ENCODE measurements at regions not wholly inside any gene's neighbourhood (a gene's known extent, or its start where the extent isn't known, plus 50 kb on each side); places are given as distances from the start of the nearest gene placed in this dataset.
"Not testable (repeated sequence)": the region's sequence is repeated elsewhere in the genome, so short reads cannot be mapped to it uniquely, and the experiment has no call there.

DNA sequence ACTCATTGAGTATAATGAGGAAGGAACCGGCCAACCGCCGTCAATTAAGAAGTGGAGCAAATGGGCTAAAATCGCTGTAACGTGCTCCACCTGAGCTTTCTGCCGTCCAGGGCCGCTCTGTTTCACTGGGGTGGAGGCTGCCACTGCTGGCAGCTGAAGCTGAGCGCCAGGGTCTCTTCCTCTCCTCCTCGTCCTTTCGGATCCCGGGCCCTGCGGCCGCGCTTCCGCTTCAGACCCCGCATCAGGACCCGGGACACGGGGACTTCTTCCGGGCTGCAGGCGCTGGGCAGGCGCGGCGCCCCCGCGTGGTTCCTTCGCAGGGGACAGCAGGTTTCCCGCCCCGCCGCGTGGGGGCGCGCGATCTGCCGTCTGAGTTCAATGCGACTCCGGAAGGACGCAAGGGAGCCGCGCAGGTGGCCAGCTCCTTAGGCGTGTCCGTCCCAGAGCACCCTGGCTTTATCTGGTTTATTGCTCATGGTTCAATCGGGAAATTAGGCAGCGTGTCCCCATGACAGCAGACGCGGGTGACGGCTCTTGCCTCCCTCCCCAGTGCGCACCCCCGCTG lies 519.8 kb downstream of the TRIML1 start:
- H3K4me3 ChIP-seq (replicated peaks in 1 of 3) = no peak overlapping the region
- no peaks in the 10 kb centered on the region for H3K4me1 ChIP-seq
- H3K27me3 ChIP-seq = no peaks in the 10 kb centered on the region
- 84 to 90% methylated on average over 45 to 48 of the region's 48 CpGs for WGBS, 2 donors
- H3K27ac ChIP-seq = no peak overlapping the region
- DNase-seq = no peak
- no peak for TF ChIP-seq POLR2A (IDR thresholded peaks at IDR 0.05)
- TF ChIP-seq, protein P1, sequence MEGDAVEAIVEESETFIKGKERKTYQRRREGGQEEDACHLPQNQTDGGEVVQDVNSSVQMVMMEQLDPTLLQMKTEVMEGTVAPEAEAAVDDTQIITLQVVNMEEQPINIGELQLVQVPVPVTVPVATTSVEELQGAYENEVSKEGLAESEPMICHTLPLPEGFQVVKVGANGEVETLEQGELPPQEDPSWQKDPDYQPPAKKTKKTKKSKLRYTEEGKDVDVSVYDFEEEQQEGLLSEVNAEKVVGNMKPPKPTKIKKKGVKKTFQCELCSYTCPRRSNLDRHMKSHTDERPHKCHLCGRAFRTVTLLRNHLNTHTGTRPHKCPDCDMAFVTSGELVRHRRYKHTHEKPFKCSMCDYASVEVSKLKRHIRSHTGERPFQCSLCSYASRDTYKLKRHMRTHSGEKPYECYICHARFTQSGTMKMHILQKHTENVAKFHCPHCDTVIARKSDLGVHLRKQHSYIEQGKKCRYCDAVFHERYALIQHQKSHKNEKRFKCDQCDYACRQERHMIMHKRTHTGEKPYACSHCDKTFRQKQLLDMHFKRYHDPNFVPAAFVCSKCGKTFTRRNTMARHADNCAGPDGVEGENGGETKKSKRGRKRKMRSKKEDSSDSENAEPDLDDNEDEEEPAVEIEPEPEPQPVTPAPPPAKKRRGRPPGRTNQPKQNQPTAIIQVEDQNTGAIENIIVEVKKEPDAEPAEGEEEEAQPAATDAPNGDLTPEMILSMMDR (IDR thresholded peaks at IDR 0.05) = no peak
- H3K9me3 ChIP-seq = no peaks in the 10 kb centered on the region
- intact Hi-C loops (cut with DNase I) = no loop called here
- H3K36me3 ChIP-seq = no peaks in the 10 kb centered on the region

GRCh38 chr4:188660796-188661195 lies 521.6 kb downstream of the TRIML1 start:
- no peak for TF ChIP-seq POLR2A (IDR thresholded peaks at IDR 0.05)
- TF ChIP-seq, protein P1 (IDR thresholded peaks at IDR 0.05) = no peak
- DNase-seq = no peak
- H3K9me3 ChIP-seq = no peaks in the 10 kb centered on the region
- no peak overlapping the region for H3K4me3 ChIP-seq (replicated peaks in 1 of 3)
- 76 to 84% methylated on average over 7 of the region's 7 CpGs for WGBS, 2 donors
- no peak overlapping the region for H3K27ac ChIP-seq
- no peaks in the 10 kb centered on the region for H3K4me1 ChIP-seq
- no peaks in the 10 kb centered on the region for H3K36me3 ChIP-seq
- intact Hi-C loops (cut with DNase I) = no loop called here
- H3K27me3 ChIP-seq = no peaks in the 10 kb centered on the region

DNA sequence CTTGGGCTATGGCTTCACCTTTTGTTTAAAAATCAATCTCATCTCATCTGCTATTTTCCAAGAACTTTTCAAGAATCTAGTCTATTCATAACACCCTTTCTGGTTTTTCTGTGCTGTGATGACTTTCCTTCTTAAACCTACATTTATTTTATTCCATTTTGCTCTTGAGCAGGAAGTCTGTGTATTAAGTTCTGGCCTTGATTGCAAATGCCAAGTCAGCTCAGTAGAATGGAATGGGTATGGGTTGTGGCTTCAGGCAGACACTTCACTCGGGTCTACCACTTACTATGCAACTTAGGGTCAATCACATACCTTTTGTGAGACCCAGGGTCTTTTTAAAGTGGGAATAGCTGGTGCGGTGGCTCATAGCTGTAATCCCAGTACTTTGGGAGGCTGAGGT lies 522.3 kb downstream of the TRIML1 start:
- Histone ChIP-seq H3K36me3 (no peaks in the 10 kb centered on the region), H3K4me3 (replicated peaks in 1 of 3) (no peak overlapping the region), H3K27ac (no peak overlapping the region), H3K27me3 (no peaks in the 10 kb centered on the region), H3K4me1 (no peaks in the 10 kb centered on the region), H3K9me3 (no peaks in the 10 kb centered on the region)
- no peak for DNase-seq
- TF ChIP-seq POLR2A (IDR thresholded peaks at IDR 0.05) = no peak
- TF ChIP-seq, protein P1 (IDR thresholded peaks at IDR 0.05) = no peak
- intact Hi-C loops (cut with DNase I) = no loop called here
- 81 to 83% methylated on average over 2 of the region's 2 CpGs for WGBS, 2 donors

DNA sequence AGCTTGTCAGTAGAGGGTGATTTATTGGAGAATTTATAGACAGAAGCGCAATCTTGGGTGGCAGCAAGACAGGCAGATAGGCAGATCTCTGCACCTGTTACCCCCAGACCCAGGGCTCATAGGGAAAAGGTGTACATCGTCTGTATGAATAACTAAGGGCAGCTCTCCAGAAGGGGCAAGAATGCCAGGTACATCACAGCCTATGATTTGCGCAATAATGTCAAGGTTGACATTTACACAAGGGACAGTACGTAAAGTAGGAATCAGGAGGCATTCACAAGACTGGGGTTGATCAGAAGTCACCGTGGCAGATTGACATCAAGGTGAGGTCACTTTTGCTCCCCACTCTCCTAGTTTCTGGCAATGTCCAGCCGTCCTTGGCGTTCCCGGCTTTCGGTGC lies 524.1 kb downstream of the TRIML1 start:
- 85 to 87% methylated on average over 9 of the region's 9 CpGs for WGBS, 2 donors
- intact Hi-C loops (cut with DNase I) = no loop called here
- TF ChIP-seq POLR2A (IDR thresholded peaks at IDR 0.05) = no peak
- TF ChIP-seq, protein P1 (IDR thresholded peaks at IDR 0.05) = no peak

GRCh38 chr4:188665491-188666457 lies 526.5 kb downstream of the TRIML1 start:
- DNase-seq = no peak
- no peaks in the 10 kb centered on the region for H3K36me3 ChIP-seq
- H3K4me3 ChIP-seq (replicated peaks in 1 of 3) = no peak overlapping the region
- no peaks in the 10 kb centered on the region for H3K4me1 ChIP-seq
- no peaks in the 10 kb centered on the region for H3K27me3 ChIP-seq
- 46 to 55% methylated on average over 13 of the region's 13 CpGs for WGBS, 2 donors
- intact Hi-C loops (cut with DNase I) = no loop called here
- H3K27ac ChIP-seq = no peak overlapping the region
- H3K9me3 ChIP-seq = no peaks in the 10 kb centered on the region
- TF ChIP-seq, protein P1 (IDR thresholded peaks at IDR 0.05) = no peak
- TF ChIP-seq POLR2A (IDR thresholded peaks at IDR 0.05) = no peak

More for the DNA sequence above, 524.1 kb downstream of the TRIML1 start:
- H3K4me3 ChIP-seq (replicated peaks in 1 of 3) = no peak overlapping the region
- H3K27ac ChIP-seq = no peak overlapping the region
- no peaks in the 10 kb centered on the region for H3K36me3 ChIP-seq
- DNase-seq = no peak
- H3K9me3 ChIP-seq = no peaks in the 10 kb centered on the region
- H3K27me3 ChIP-seq = no peaks in the 10 kb centered on the region
- no peaks in the 10 kb centered on the region for H3K4me1 ChIP-seq

- H3K27ac ChIP-seq; H3K36me3 ChIP-seq; H3K27me3 ChIP-seq; intact Hi-C loops (cut with DNase I); H3K4me1 ChIP-seq; H3K4me3 ChIP-seq (replicated peaks in 1 of 3); H3K9me3 ChIP-seq; DNase-seq: not testable (repeated sequence)
- WGBS, 2 donors = 93 to 100% methylated on average over 3 of the region's 3 CpGs
These were observed 539.5 kb downstream of the TRIML1 start for GRCh38 chr4:188678691-188679090.

All from thyroid gland (tissue), 4 donors.